Natural killer cell treated with Interleukin-12 subunit alpha and Interleukin-12 subunit beta and Interleukin-15 and Interleukin-18, amount 100 ng/mL, for 72 hours (primary cell): ENCODE measurements at regions not wholly inside any gene's neighbourhood (a gene's known extent, or its start where the extent isn't known, plus 50 kb on each side); places are given as distances from the start of the nearest gene placed in this dataset.
"Not testable (repeated sequence)": the region's sequence is repeated elsewhere in the genome, so short reads cannot be mapped to it uniquely, and the experiment has no call there.

Source experiments
- ATAC-seq, 2 donors: fragments of 150-1000 bp; cut with Tn5 transposase in 1 of 2; sonication (Bioruptor Pico), chemical (Tn5 transposase) in 1 of 2; 2 replicates each; pipeline ENCODE4 v1.10.0; 2021
- DNase-seq: peaks from one replicate; pipeline ENCODE4 v3.0.0; 2022; ENCODE audit warnings: low spot score
- H3K27ac Mint-ChIP-seq, 2 donors: 1 replicate in 1 of 2; 2 replicates in 1 of 2; pipeline ENCODE4 v1.8.0; 2022; ENCODE audit warnings: mixed read lengths in 2 of 2, mild to moderate bottlenecking in 1 of 2, moderate library complexity in 1 of 2
- H3K27me3 Mint-ChIP-seq, 2 donors: 1 replicate in 1 of 2; 2 replicates in 1 of 2; pipeline ENCODE4 v1.8.0; 2022; ENCODE audit warnings: mixed read lengths in 2 of 2
- H3K36me3 Mint-ChIP-seq: one replicate; pipeline ENCODE4 v1.8.0; 2022; ENCODE audit warnings: mixed read lengths
- H3K4me1 Mint-ChIP-seq, 2 donors: 1 replicate in 1 of 2; 2 replicates in 1 of 2; pipeline ENCODE4 v1.8.0; 2022; ENCODE audit warnings: low read depth in 2 of 2, mixed read lengths in 2 of 2, mild to moderate bottlenecking in 1 of 2
- H3K4me3 Mint-ChIP-seq: one replicate; pipeline ENCODE4 v1.8.0; 2022; ENCODE audit warnings: mixed read lengths
- H3K9me3 Mint-ChIP-seq: 2 replicates; pipeline ENCODE4 v1.8.0; 2022; ENCODE audit warnings: mixed read lengths

DNA sequence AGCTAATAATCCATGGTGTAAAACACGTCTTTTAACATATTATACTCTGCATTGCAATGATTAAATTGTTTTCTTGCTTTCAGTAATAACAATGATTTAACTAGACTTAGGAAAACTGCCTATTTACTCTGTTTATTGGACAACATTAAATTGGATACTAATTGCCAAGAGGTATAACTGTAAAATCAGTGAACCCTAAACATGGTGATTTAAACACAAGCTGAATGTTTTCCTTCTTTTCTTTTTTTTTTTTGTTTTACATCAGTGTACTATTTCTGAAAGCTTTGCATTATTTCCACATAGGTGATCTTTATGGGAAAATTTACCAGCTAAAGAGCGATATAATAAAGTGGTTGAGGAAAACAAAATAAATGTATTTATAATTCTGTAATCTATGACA is 276.7 kb downstream of the PCDH7 start:
- ATAC-seq (no peak), DNase-seq (no peak)
- H3K4me1 Mint-ChIP-seq: no peaks in the 10 kb centered on the region
- peaks cover 11% of the 10 kb centered on the region for H3K9me3 Mint-ChIP-seq
- H3K27ac Mint-ChIP-seq: no peak overlapping the region
- H3K4me3 Mint-ChIP-seq: no peak overlapping the region
- H3K36me3 Mint-ChIP-seq: peaks cover 9% of the 10 kb centered on the region
- H3K27me3 Mint-ChIP-seq: no peaks in the 10 kb centered on the region

DNA sequence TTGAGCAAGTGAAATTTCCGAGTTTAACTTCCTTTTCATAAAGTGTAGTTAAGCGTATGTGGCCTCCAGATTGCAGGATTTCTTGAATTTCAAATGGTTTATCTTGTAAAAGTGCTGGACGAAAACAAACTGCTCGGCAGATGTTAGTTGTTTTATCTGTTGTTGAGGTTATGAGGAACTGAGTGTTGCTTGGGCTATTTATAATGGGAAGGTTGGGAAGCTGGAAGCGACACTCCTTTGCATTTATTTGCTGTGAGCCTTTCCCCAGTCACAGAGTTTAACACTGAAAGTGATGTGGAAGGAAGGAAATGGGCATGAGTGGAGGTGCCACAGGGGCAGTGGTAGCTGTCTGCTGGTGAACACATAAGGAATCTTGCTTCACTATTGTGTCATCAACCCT is 284.9 kb downstream of the PCDH7 start:
- no peak overlapping the region for H3K27ac Mint-ChIP-seq

DNA sequence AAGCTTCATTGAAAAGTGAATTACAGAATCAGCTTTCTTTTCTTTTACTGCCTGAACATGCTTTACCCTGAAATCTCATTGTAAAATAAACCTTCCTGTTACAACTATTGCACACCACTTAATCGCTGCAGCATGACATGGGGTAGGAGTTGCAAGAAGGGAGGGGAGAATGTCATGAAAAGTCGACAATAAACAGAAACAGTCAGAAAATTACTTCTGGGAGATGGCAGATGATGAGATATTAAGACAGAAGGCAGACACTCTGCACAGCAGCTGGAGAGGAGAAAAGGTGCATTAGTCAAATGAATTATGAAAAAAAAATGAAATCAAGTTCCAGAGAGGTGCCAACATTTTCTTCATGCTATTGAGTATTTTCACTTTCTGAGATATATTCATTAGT is 287.7 kb downstream of the PCDH7 start:
- Mint-ChIP-seq H3K36me3 (peaks cover 7% of the 10 kb centered on the region), H3K27me3 (no peaks in the 10 kb centered on the region), H3K4me3 (no peak overlapping the region), H3K9me3 (peaks cover 8% of the 10 kb centered on the region), H3K27ac (no peak overlapping the region), H3K4me1 (no peaks in the 10 kb centered on the region)
- no peak for ATAC-seq
- DNase-seq: no peak

More for the DNA sequence above, 284.9 kb downstream of the PCDH7 start:
- Mint-ChIP-seq H3K27me3 (no peaks in the 10 kb centered on the region), H3K4me1 (no peaks in the 10 kb centered on the region), H3K36me3 (peaks cover 7% of the 10 kb centered on the region), H3K4me3 (no peak overlapping the region), H3K9me3 (peaks cover 8% of the 10 kb centered on the region)
- DNase-seq (no peak), ATAC-seq (no peak)

DNA sequence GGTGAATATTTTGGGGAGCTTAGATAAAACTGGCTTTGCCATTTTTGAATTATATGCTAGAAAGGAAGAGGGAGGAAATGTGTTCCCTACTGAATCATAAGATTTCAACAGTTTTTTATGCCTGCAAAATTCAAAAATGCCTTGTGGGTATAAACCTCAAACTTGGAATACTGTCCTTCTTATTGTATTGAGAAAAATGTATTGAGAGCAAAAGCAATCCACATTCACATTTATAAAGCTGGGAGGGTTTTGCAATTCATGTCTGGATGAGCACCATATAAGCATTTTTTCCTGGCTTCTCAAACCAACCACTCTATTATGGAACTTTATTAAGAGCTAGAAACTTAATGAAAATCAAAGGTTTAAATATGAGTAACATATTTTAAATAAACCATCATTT is 289.8 kb downstream of the PCDH7 start:
- Mint-ChIP-seq H3K9me3 (peaks cover 7% of the 10 kb centered on the region), H3K36me3 (peaks cover 4% of the 10 kb centered on the region), H3K4me3 (no peak overlapping the region), H3K27ac (no peak overlapping the region), H3K27me3 (no peaks in the 10 kb centered on the region), H3K4me1 (no peaks in the 10 kb centered on the region)
- no peak for ATAC-seq
- DNase-seq: no peak

DNA sequence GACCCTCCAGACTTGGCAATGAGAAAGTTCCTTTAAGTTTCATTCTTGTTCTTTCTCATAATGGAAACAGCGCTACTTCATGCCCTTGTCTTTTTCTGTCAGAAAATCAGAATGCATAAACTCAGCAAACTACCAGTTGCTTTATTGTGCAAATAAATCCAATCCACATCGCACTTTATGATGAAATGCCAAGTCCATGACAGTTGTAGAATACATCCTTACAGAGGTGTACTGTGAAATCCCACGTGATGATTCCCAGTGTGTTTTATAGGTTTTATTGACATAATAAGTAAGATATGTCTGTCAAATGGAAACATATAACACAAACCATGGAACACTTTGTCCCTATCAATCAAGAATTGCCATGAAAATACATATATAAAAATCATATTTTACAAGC is 295.0 kb downstream of the PCDH7 start:
- no peak overlapping the region for H3K27ac Mint-ChIP-seq
- H3K4me3 Mint-ChIP-seq: no peak overlapping the region
- no peaks in the 10 kb centered on the region for H3K36me3 Mint-ChIP-seq
- no peak for ATAC-seq
- H3K4me1 Mint-ChIP-seq: no peaks in the 10 kb centered on the region
- H3K9me3 Mint-ChIP-seq: peaks cover 12% of the 10 kb centered on the region
- no peaks in the 10 kb centered on the region for H3K27me3 Mint-ChIP-seq
- no peak for DNase-seq

DNA sequence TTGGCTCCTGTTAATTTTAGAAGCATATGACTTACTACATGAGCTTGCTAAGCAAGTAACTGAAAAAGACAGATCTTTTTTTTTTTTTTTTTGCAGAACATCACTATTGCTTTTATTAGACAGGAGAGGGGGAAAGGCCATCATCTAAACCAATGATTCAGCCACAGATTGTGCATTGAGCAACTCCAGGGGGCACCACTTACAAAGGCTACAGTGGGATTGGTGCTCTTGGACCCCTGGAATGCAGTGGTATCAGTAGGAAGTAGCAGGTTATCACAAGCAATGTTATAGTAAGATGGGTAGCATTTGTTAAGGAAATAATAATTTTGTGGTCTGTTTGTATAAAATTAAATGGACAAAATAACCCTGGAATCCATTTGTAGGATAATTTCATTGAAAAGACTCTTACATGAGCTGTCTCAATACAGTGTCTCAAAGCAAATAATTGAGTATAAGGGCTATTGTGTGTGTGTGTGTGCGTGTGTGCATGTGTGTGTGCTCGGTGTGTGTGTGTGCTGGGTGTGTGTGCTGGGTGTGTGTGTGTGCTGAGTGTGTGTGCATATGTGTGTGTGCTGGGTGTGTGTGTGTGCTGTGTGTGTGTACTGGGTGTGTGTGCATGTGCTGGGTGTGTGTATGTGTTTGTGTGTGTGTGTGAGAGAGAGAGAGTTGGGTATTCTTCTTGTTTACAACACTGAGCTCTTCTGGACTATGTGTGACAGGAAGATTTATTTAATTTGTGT is 296.3 kb downstream of the PCDH7 start:
- no peaks in the 10 kb centered on the region for H3K27me3 Mint-ChIP-seq
- no peak for ATAC-seq

DNA sequence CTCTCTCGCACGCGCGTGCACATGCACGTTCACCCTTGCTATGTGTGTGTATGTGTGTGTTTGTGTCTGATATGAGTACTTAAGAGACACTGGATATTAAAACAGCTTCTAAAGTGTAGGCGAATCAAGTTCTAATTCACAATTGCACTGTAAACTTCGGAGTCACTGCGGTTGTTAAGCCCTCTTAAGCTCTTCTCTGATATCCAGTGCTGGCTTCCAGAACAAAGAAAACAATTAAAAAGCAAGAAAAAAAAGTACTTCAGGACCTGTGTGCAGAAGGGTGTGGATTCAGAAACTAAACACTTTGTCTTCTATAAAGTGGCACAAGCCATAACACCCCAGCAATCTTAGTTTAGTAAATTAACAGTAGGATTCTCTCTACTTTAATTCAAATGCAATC is 300.2 kb downstream of the PCDH7 start:
- Mint-ChIP-seq H3K36me3 (no peaks in the 10 kb centered on the region), H3K27ac (no peak overlapping the region), H3K27me3 (no peaks in the 10 kb centered on the region), H3K4me3 (no peak overlapping the region), H3K4me1 (no peaks in the 10 kb centered on the region), H3K9me3 (peaks cover 24% of the 10 kb centered on the region)
- ATAC-seq: no peak
- DNase-seq: no peak

More for the DNA sequence above, 296.3 kb downstream of the PCDH7 start:
- Mint-ChIP-seq H3K27ac (no peak overlapping the region), H3K9me3 (peaks cover 16% of the 10 kb centered on the region), H3K4me3 (no peak overlapping the region), H3K4me1 (no peaks in the 10 kb centered on the region), H3K36me3 (no peaks in the 10 kb centered on the region)
- DNase-seq: no peak

DNA sequence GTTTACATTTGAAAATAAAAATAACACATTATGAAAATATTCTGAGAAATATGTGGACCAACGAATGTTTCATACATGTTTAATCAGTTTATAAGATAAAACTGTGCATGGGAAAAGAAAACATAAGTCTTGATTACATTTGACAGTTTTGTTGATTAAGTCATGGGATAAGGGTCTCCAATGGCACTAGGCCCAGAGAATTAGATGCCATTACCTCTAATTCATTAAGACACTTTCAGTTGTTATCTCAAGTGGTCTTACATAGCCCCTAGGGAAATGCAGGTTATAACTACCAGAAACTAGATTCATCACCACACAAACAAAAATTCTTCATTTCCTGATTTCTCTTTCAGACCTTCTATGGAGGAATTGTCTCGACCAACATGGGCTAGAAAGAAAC is 300.8 kb downstream of the PCDH7 start:
- DNase-seq (no peak), ATAC-seq (no peak)
- no peaks in the 10 kb centered on the region for H3K27me3 Mint-ChIP-seq
- no peak overlapping the region for H3K4me3 Mint-ChIP-seq
- no peaks in the 10 kb centered on the region for H3K4me1 Mint-ChIP-seq
- peaks cover 22% of the 10 kb centered on the region for H3K9me3 Mint-ChIP-seq
- H3K36me3 Mint-ChIP-seq: no peaks in the 10 kb centered on the region
- H3K27ac Mint-ChIP-seq: no peak overlapping the region

DNA sequence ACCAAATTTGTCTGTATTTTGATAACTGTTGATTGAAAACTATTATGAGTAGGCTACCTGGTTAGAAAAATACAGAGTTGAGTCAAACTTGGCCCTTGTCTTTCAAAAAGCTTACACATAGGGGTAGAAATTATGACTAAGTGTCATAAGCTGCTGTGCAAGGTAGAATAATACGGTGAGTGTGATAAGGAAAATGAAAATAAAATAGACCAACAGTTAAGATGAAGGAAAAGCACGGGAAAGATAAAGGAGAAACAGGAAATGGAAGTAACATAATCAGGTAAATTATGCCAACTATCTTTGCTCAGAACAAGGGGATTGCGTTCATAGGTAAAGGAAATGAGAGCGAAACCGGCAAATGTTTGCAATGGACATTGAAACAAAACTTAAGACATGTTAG is 302.5 kb downstream of the PCDH7 start:
- Mint-ChIP-seq H3K9me3 (peaks cover 17% of the 10 kb centered on the region), H3K27me3 (no peaks in the 10 kb centered on the region), H3K27ac (no peak overlapping the region), H3K36me3 (no peaks in the 10 kb centered on the region), H3K4me1 (no peaks in the 10 kb centered on the region), H3K4me3 (no peak overlapping the region)
- DNase-seq (no peak), ATAC-seq (no peak)

DNA sequence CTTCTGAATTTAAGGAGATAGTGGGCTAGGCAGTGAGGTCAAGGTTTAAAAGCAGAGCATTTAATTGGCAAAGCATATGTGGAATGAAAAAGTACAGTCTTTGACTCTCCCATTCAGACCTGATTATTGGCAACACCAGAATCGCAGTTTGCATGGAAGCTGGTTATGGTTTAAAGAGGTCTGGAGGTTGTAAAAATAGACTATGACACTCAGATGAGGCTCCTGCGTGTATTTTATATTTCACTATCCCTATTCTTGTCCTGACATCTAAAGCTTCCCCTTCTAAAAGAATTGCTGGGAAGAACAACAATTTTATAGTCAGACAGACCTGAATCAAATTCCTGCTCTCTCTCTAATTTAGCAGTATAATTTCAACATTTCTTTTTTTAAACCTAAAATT is 302.9 kb downstream of the PCDH7 start:
- DNase-seq: no peak
- Mint-ChIP-seq H3K36me3 (no peaks in the 10 kb centered on the region), H3K27me3 (no peaks in the 10 kb centered on the region), H3K4me1 (no peaks in the 10 kb centered on the region), H3K9me3 (peaks cover 17% of the 10 kb centered on the region), H3K4me3 (no peak overlapping the region), H3K27ac (no peak overlapping the region)
- no peak for ATAC-seq

DNA sequence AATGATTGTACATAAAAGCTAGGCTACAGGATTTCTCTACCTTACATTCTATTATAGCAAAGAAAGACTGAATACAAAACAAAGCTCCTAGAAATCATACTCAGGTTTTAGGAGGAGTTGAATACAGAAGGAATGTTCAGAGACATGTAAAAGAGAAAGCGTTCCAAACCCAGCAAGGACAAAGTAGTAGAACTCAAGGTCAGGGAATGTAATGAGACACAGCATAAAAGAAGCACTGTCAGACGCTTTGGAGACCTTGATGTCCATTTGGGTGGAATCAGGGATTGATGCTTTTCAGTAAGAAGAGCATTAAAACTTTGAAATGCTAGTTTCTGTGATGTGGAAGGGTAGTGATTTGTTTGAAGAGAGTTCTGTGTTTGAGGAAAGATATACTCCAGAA is 303.6 kb downstream of the PCDH7 start:
- no peak for DNase-seq
- no peak for ATAC-seq
- H3K4me3 Mint-ChIP-seq: no peak overlapping the region
- no peaks in the 10 kb centered on the region for H3K4me1 Mint-ChIP-seq
- no peaks in the 10 kb centered on the region for H3K36me3 Mint-ChIP-seq
- no peaks in the 10 kb centered on the region for H3K27me3 Mint-ChIP-seq
- H3K27ac Mint-ChIP-seq: no peak overlapping the region
- H3K9me3 Mint-ChIP-seq: peaks cover 15% of the 10 kb centered on the region

DNA sequence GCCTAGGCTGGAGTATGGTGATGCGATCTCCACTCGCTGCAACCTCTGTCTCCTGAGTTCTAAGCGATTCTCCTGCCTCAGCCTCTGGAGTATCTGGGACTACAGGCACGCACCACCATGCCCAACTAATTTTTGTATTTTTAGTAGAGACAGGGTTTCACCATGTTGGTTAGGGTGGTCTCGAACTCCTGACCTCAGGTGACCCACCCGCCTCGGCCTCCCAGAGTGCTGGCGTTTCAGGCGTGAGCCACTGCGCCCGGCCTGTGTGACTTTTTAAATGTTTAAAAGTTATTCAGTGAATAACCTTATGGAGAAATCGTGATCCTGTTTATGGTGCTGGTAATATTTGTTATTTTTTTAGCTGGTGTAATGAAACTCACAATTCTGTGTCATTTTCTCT is 304.6 kb downstream of the PCDH7 start:
- H3K36me3 Mint-ChIP-seq, H3K27me3 Mint-ChIP-seq: not testable (repeated sequence)

DNA sequence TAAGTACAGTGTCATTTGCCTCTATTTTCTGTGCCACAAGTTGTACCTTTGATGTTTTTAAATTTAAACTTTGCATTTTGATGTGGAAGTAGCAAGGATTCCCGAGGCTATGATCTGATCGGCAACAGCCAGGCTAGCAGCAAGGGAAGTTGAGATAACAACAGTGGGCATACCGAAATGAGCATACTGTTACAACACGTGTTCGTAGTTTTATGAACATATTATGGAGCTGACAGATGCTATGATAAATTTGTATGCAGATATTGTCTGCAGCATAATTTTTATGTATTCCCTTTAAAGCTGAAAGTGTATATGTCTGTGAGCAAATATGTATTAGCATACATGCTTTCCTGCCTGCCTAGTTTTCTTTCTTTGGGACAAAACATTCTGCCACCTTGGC is 306.1 kb downstream of the PCDH7 start:
- Mint-ChIP-seq H3K36me3 (peaks cover 4% of the 10 kb centered on the region), H3K4me3 (no peak overlapping the region), H3K27ac (no peak overlapping the region), H3K27me3 (no peaks in the 10 kb centered on the region), H3K4me1 (no peaks in the 10 kb centered on the region), H3K9me3 (peaks cover 16% of the 10 kb centered on the region)
- no peak for ATAC-seq
- no peak for DNase-seq

More for the DNA sequence above, 304.6 kb downstream of the PCDH7 start:
- not testable (repeated sequence) for H3K4me1 Mint-ChIP-seq, H3K4me3 Mint-ChIP-seq, H3K27ac Mint-ChIP-seq, ATAC-seq, DNase-seq
- peaks cover 15% of the 10 kb centered on the region for H3K9me3 Mint-ChIP-seq

DNA sequence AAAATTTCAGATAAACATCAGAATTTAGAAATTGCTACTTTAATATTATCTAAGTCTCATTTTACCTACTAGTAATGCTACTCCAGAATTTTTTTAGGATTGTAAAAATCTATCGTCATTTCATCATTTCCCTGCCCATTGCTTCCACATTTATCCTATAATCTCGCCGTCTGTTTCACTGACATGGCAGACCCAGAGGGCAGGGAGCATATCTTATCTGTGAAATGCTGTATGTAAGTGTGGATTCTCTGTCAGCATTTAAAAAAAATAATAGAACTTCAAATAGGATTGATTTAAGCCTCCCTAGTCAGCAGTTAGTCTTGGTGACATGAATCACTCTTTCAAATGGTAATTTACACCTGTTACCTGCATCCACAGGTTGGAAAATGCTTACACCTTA is 314.4 kb downstream of the PCDH7 start:
- Mint-ChIP-seq H3K27ac (no peak overlapping the region), H3K36me3 (peaks cover 4% of the 10 kb centered on the region), H3K27me3 (no peaks in the 10 kb centered on the region), H3K4me3 (no peak overlapping the region), H3K4me1 (no peaks in the 10 kb centered on the region), H3K9me3 (peaks cover 12% of the 10 kb centered on the region)
- DNase-seq: no peak
- ATAC-seq: no peak

DNA sequence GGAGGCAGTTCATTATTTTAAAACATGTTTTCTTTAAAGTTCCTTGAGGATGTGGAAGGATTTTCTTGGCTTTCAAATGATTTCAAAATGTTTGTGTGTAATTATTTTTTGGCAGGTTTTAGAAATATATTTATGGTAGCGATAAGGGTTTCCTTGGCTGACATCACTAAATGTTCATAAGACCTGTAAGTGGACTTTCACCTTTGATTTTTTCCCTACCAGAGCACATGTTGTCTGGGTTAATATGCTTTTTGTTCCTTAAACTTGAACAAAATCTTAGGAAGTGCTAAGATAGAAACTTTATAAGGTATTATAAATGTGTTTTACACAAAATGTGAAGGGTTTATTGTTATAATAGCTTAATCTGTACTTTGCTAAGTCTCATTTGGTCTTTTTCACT is 315.6 kb downstream of the PCDH7 start:
- Mint-ChIP-seq H3K4me3 (no peak overlapping the region), H3K4me1 (no peaks in the 10 kb centered on the region), H3K27ac (no peak overlapping the region), H3K27me3 (no peaks in the 10 kb centered on the region), H3K36me3 (peaks cover 2% of the 10 kb centered on the region), H3K9me3 (peaks cover 13% of the 10 kb centered on the region)
- ATAC-seq: no peak
- DNase-seq: no peak
